Thoracic aorta (tissue), 2 donors: ENCODE measurements at regions not wholly inside any gene's neighbourhood (a gene's known extent, or its start where the extent isn't known, plus 50 kb on each side); places are given as distances from the start of the nearest gene placed in this dataset.
A peak's percentile ranks its signal among the peaks of the same experiment; 100 is the strongest.

Experiments
- ATAC-seq: fragments of 150-250 bp; one replicate; pipeline ENCODE4 v1.8.0; 2017; ENCODE audit warnings: low read depth; ENCODE audit not compliant: insufficient number of reproducible peaks, low FRiP score
- DNase-seq: peaks from one replicate; pipeline ENCODE4 v3.0.0-alpha.2; 2020; ENCODE audit warnings: low spot score
- H3K27ac ChIP-seq, 2 donors: fragments of 200-600 bp; sonication (generic); 1 replicate in 1 of 2; 2 replicates in 1 of 2; pipeline ENCODE4 v1.5.1; 2016; ENCODE audit warnings: mild to moderate bottlenecking in 2 of 2, moderate library complexity in 2 of 2
- H3K27me3 ChIP-seq: fragments of 200-600 bp; sonication (generic); replicated peaks from 2 replicates; pipeline ENCODE4 v1.6.0; 2016; ENCODE audit warnings: mild to moderate bottlenecking; ENCODE audit not compliant: insufficient read depth
- H3K36me3 ChIP-seq: fragments of 200-600 bp; sonication (generic); one replicate; pipeline ENCODE4 v1.5.1; 2016
- H3K4me1 ChIP-seq, 2 donors: fragments of 200-600 bp; sonication (generic); 1 replicate in 1 of 2; 2 replicates in 1 of 2; pipeline versions ENCODE4 v1.5.1 to v1.6.0; 2016; ENCODE audit warnings: low read depth in 2 of 2, mild to moderate bottlenecking in 1 of 2; ENCODE audit not compliant: control insufficient read depth in 1 of 2
- H3K4me3 ChIP-seq: fragments of 200-600 bp; sonication (generic); 2 replicates; pipeline ENCODE4 v1.5.1; 2016; ENCODE audit warnings: mild to moderate bottlenecking
- H3K9me3 ChIP-seq: fragments of 200-600 bp; sonication (generic); 2 replicates; pipeline ENCODE4 v1.5.1; 2016
- TF ChIP-seq, protein P1 (sequence below): fragments of 200-600 bp; sonication (generic); IDR thresholded peaks from one replicate; pipeline ENCODE4 v1.5.1; 2019; ENCODE audit warnings: antibody characterized with exemption

DNA sequence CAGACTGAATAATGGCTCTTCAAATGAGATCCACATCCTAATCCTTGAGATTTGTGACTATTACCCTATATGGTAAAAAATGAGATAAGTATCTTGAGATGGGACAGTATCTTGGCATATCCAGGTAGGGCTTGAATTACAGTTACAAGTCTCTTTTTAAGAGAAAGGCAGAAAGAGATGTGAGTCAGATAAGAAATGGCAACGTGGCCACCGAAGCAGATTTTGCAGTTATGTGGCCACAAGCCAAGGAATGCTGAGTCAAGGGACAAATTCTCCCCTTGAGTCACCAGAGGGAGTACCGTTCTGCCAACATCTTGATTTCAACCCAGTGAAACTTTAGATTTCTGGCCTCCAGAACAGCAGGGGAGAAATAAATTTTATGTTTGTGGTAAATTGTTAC is 1983.0 kb upstream of the C9orf72 start:
- peak; percentile 20 for ATAC-seq
- TF ChIP-seq, protein P1, sequence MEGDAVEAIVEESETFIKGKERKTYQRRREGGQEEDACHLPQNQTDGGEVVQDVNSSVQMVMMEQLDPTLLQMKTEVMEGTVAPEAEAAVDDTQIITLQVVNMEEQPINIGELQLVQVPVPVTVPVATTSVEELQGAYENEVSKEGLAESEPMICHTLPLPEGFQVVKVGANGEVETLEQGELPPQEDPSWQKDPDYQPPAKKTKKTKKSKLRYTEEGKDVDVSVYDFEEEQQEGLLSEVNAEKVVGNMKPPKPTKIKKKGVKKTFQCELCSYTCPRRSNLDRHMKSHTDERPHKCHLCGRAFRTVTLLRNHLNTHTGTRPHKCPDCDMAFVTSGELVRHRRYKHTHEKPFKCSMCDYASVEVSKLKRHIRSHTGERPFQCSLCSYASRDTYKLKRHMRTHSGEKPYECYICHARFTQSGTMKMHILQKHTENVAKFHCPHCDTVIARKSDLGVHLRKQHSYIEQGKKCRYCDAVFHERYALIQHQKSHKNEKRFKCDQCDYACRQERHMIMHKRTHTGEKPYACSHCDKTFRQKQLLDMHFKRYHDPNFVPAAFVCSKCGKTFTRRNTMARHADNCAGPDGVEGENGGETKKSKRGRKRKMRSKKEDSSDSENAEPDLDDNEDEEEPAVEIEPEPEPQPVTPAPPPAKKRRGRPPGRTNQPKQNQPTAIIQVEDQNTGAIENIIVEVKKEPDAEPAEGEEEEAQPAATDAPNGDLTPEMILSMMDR, result no peak
- no peaks in the 10 kb centered on the region for H3K36me3 ChIP-seq
- no peak overlapping the region for H3K27ac ChIP-seq
- DNase-seq, result no peak
- no peak overlapping the region for H3K4me3 ChIP-seq
- H3K4me1 ChIP-seq, result no peaks in the 10 kb centered on the region
- no peaks in the 10 kb centered on the region for H3K27me3 ChIP-seq
- H3K9me3 ChIP-seq, result no peaks in the 10 kb centered on the region

GRCh38 chr9:29556746-29557145 is 1983.5 kb upstream of the C9orf72 start:
- DNase-seq (no peak), ATAC-seq (no peak)
- Histone ChIP-seq H3K27me3 (no peaks in the 10 kb centered on the region), H3K27ac (no peak overlapping the region), H3K4me1 (no peaks in the 10 kb centered on the region), H3K9me3 (no peaks in the 10 kb centered on the region), H3K36me3 (no peaks in the 10 kb centered on the region), H3K4me3 (no peak overlapping the region)
- TF ChIP-seq, protein P1, result no peak

DNA sequence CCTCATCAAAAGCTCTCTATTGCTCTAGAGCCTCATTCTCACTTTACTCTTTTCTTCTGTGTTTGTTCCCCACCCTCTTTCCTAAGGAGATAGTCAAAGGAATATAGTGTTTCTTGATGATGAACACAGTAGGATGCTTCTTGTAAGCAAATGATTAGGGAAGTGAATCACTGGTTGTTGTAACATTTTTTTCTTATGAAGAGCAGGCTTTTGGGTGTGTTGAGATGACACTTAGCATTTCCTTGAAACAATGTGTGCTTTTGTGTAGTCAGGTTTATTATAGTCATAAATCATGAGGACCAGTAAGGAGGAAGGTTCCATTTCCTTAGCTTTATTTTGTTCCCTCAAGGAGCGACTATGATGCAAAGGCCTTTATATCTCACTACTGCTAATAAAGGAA is 1991.3 kb upstream of the C9orf72 start:
- no peak overlapping the region for H3K27ac ChIP-seq
- H3K9me3 ChIP-seq, result no peaks in the 10 kb centered on the region

DNA sequence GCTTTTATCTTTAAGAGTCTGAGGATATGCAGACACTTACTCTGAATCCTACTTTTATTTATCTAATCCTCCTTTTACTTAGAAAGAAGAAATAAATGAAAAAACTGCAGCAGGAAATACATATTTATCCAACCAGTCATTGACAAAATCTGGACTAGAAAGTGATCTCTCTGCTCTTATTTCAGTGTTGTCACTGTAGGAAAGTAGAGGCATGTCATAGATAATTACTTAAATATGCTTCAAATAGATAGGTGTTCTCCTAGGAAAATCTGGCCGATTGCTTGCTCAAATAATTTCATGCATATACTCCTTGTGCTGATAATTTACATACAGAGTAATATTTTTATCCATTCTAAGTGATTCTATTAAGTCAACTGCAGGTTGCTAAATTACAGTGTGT is 2001.9 kb upstream of the C9orf72 start:
- no peaks in the 10 kb centered on the region for H3K4me1 ChIP-seq
- H3K9me3 ChIP-seq, result no peaks in the 10 kb centered on the region
- H3K36me3 ChIP-seq, result no peaks in the 10 kb centered on the region
- no peaks in the 10 kb centered on the region for H3K27me3 ChIP-seq
- ATAC-seq (no peak), DNase-seq (no peak)
- no peak overlapping the region for H3K27ac ChIP-seq
- TF ChIP-seq, protein P1, result no peak
- no peak overlapping the region for H3K4me3 ChIP-seq

More for the DNA sequence above, 1991.3 kb upstream of the C9orf72 start:
- Histone ChIP-seq H3K36me3 (no peaks in the 10 kb centered on the region), H3K27me3 (no peaks in the 10 kb centered on the region), H3K4me1 (no peaks in the 10 kb centered on the region), H3K4me3 (no peak overlapping the region)
- ATAC-seq (no peak), DNase-seq (no peak)
- TF ChIP-seq, protein P1, result no peak

- H3K36me3 ChIP-seq, result no peaks in the 10 kb centered on the region
- H3K4me3 ChIP-seq, result no peak overlapping the region
- DNase-seq, result no peak
- no peak for ATAC-seq
- H3K27ac ChIP-seq, result no peak overlapping the region
- no peaks in the 10 kb centered on the region for H3K27me3 ChIP-seq
- H3K9me3 ChIP-seq, result no peaks in the 10 kb centered on the region
- TF ChIP-seq, protein P1, result no peak
- no peaks in the 10 kb centered on the region for H3K4me1 ChIP-seq
These were observed 2015.1 kb upstream of the C9orf72 start for GRCh38 chr9:29588361-29588760.
